CD4-positive, CD25-positive, alpha-beta regulatory T cell (primary cell): ENCODE measurements at regions not wholly inside any gene's neighbourhood (a gene's known extent, or its start where the extent isn't known, plus 50 kb on each side); places are given as distances from the start of the nearest gene placed in this dataset.

Experiments used
- ATAC-seq, 2 donors: fragments of 150-1000 bp; cut with Tn5 transposase; one replicate each; pipeline ENCODE4 v1.10.0; 2021; ENCODE audit warnings: low read depth in 2 of 2, moderate number of reproducible peaks in 2 of 2, moderate library complexity in 1 of 2
- DNase-seq, 3 donors: peaks; one replicate each; pipeline versions ENCODE4 v3.0.0 to v3.0.0-alpha.2; 2012 to 2022; ENCODE audit warnings: mixed read lengths in 1 of 3
- H3K27ac ChIP-seq: one replicate; pipeline ENCODE4 v1.7.0; 2013; ENCODE audit warnings: mild to moderate bottlenecking, low read length; ENCODE audit not compliant: insufficient read depth, poor library complexity, severe bottlenecking
- H3K27me3 ChIP-seq: one replicate; pipeline ENCODE4 v1.7.0; 2013; ENCODE audit warnings: low read length; ENCODE audit not compliant: control insufficient read depth, insufficient read depth
- H3K36me3 ChIP-seq: one replicate; pipeline ENCODE4 v1.7.0; 2013; ENCODE audit warnings: mild to moderate bottlenecking, low read length, moderate library complexity; ENCODE audit not compliant: control insufficient read depth, insufficient read depth
- H3K4me1 ChIP-seq: 2 replicates; pipeline ENCODE4 v1.7.0; 2013; ENCODE audit warnings: mild to moderate bottlenecking, low read length; ENCODE audit not compliant: insufficient read depth, control insufficient read depth, poor library complexity, severe bottlenecking
- H3K4me3 ChIP-seq: one replicate; pipeline ENCODE4 v1.7.0; 2013; ENCODE audit warnings: low read depth, mild to moderate bottlenecking, low read length, moderate library complexity
- H3K9me3 ChIP-seq, 2 experiments: 1 replicate in 1 of 2; 2 replicates in 1 of 2; pipeline ENCODE4 v1.7.0; 2013; ENCODE audit warnings: low read length in 2 of 2, mild to moderate bottlenecking in 1 of 2, moderate library complexity in 1 of 2; ENCODE audit not compliant: control insufficient read depth in 2 of 2
- H3K27ac Mint-ChIP-seq, 3 donors: one replicate each; pipeline ENCODE4 v1.8.0; 2020 to 2022; ENCODE audit warnings: mild to moderate bottlenecking in 3 of 3, mixed read lengths in 3 of 3, moderate library complexity in 2 of 3
- H3K27me3 Mint-ChIP-seq: one replicate; pipeline ENCODE4 v1.8.0; 2022; ENCODE audit warnings: mild to moderate bottlenecking, mixed read lengths
- H3K36me3 Mint-ChIP-seq: one replicate; pipeline ENCODE4 v1.8.0; 2020; ENCODE audit warnings: mixed read lengths
- H3K4me1 Mint-ChIP-seq, 4 donors: one replicate each; pipeline ENCODE4 v1.8.0; 2020 to 2022; ENCODE audit warnings: mixed read lengths in 4 of 4, mild to moderate bottlenecking in 1 of 4
- H3K4me3 Mint-ChIP-seq, 4 donors: one replicate each; pipeline ENCODE4 v1.8.0; 2020 to 2022; ENCODE audit warnings: mild to moderate bottlenecking in 4 of 4, mixed read lengths in 4 of 4, moderate library complexity in 3 of 4
- H3K9me3 Mint-ChIP-seq, 7 donors: one replicate each; pipeline ENCODE4 v1.8.0; 2020 to 2022; ENCODE audit warnings: mixed read lengths in 7 of 7, mild to moderate bottlenecking in 3 of 7, moderate library complexity in 2 of 7

DNA sequence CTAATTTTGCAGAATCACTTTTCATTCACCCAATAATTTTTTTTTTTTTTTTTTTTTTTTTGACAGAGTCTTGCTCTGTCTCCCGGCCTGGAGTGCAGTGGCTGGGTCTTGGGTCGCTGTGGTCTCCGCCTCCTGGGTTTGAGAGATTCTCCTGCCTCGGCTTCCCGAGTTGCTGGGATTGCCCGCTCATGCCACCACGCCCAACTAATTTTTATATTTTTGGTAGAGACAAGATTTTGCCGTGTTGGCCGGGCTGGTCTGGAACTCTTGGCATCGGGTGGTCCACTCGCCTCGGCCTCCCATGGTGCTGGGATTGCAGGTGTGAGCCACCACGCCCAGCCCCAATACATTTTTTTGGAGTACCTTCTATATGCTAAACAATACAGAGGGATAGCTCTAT is 1120.0 kb upstream of the ATXN8OS start:
- Histone ChIP-seq H3K4me1 (no peaks in the 10 kb centered on the region), H3K4me3 (no peak overlapping the region), H3K27me3 (no peaks in the 10 kb centered on the region), H3K36me3 (no peaks in the 10 kb centered on the region), H3K9me3 (peaks cover 3 to 23% of the 10 kb centered on the region in 2 experiments), H3K27ac (no peak overlapping the region)
- Mint-ChIP-seq H3K27me3 (no peaks in the 10 kb centered on the region), H3K27ac (no peak overlapping the region), H3K9me3 (peaks cover 0 to 14% (median 7%) of the 10 kb centered on the region in 7 donors), H3K36me3 (no peaks in the 10 kb centered on the region), H3K4me3 (no peak overlapping the region), H3K4me1 (no peaks in the 10 kb centered on the region)
- ATAC-seq: no peak
- no peak for DNase-seq

DNA sequence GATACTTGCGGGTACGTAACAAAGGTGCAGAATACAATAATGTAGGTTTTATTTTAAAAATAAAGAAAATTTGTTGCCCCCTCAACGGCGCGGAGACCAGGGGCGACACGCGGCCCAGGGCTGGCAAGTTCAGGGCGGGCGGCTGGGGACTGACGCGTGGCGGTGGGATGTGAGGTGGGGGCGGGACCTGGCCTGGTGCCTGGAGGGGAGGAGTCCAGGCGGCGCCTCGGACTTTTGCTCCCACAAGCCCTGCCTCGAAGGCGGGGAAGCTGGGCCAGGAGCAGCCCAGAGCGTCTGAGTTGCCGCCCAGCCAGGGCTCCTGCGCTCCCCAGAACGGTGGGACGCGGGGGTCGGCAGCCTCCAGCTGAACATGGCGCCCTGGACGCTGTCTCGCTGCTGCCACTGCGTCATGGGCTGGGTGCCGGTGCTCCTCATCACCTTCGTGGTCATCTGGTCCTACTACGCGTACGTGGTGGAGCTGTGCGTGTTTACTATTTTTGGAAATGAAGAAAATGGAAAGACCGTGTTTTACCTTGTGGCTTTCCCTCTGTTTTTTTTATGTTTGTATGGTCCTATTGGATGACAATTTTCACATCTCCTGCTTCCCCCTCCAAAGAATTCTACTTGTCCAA is 1122.8 kb upstream of the ATXN8OS start:
- H3K4me3 ChIP-seq: no peak overlapping the region
- no peaks in the 10 kb centered on the region for H3K27me3 ChIP-seq
- no peak overlapping the region for H3K4me3 Mint-ChIP-seq
- H3K27ac Mint-ChIP-seq: no peak overlapping the region
- H3K36me3 ChIP-seq: no peaks in the 10 kb centered on the region
- no peaks in the 10 kb centered on the region for H3K36me3 Mint-ChIP-seq
- ATAC-seq (no peak), DNase-seq (no peak)
- no peak overlapping the region for H3K27ac ChIP-seq
- H3K9me3 ChIP-seq: peaks cover 3 to 23% of the 10 kb centered on the region in 2 experiments
- H3K4me1 ChIP-seq: no peaks in the 10 kb centered on the region
- H3K27me3 Mint-ChIP-seq: no peaks in the 10 kb centered on the region
- peaks cover 0 to 24% (median 5%) of the 10 kb centered on the region in 7 donors for H3K9me3 Mint-ChIP-seq
- no peaks in the 10 kb centered on the region for H3K4me1 Mint-ChIP-seq

DNA sequence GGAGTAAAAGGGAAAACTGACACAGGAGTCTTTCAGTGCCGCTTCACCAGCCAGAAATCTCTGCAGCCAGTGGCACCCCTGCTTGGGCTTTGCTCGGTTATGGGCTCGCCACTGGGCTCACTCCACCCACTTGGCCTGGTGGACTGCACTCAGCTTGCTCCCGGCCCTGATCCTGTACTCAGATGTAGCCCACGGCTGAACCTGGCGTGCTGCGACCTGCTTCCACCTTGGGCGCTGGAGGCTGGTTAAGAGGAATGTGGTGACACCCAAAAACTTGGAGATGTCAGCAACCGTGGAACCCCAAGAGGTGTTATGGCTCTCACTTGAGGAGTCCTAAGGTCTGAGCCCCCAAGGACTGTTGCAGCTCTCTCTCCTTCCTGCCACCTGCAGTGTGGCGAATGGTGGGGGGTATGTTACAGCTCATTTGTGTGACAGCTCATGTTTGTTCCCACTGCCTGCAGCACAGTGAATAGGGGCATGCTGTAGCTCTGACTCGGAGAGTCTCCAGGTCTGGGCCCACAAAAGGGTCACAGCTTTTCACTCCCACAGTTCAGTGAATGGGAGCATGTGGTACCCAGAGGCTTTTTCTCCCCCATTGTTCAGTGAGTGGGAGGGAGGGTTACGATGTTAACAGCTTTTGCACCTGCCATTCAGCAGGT is 1124.5 kb upstream of the ATXN8OS start:
- no peak for ATAC-seq
- DNase-seq: no peak
- H3K36me3 Mint-ChIP-seq: no peaks in the 10 kb centered on the region

DNA sequence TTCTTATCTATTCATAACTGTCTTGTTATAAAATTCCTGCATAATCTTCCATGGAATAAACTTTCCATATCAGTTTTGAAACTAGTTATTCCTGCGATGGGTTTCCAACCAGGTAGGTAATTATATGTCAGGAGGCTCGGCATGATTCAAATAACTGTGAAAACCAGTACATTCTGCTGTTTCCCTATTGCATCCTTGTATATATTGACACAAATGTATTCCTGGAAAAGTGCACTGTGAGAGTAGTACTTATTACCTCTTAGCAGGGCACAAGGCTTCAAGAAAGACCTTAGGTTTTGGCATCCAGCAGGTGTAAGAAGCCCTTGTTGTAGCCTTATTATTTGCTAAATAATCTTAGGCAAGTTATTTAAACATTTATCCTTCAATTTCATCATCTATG is 1131.3 kb upstream of the ATXN8OS start:
- Histone ChIP-seq H3K27ac (no peak overlapping the region), H3K9me3 (peaks cover 0 to 3% of the 10 kb centered on the region in 2 experiments), H3K27me3 (no peaks in the 10 kb centered on the region), H3K36me3 (no peaks in the 10 kb centered on the region), H3K4me3 (no peak overlapping the region), H3K4me1 (no peaks in the 10 kb centered on the region)
- ATAC-seq: no peak
- no peaks in the 10 kb centered on the region for H3K4me1 Mint-ChIP-seq
- no peaks in the 10 kb centered on the region for H3K36me3 Mint-ChIP-seq
- no peak overlapping the region for H3K4me3 Mint-ChIP-seq
- peaks cover 0 to 27% (median 5%) of the 10 kb centered on the region in 7 donors for H3K9me3 Mint-ChIP-seq
- no peak overlapping the region for H3K27ac Mint-ChIP-seq
- no peaks in the 10 kb centered on the region for H3K27me3 Mint-ChIP-seq
- no peak for DNase-seq

More for the DNA sequence above, 1124.5 kb upstream of the ATXN8OS start:
- H3K4me1 ChIP-seq: no peaks in the 10 kb centered on the region
- peaks cover 3 to 22% of the 10 kb centered on the region in 2 experiments for H3K9me3 ChIP-seq
- H3K4me3 ChIP-seq: no peak overlapping the region
- Mint-ChIP-seq H3K9me3 (peaks cover 0 to 36% (median 6%) of the 10 kb centered on the region in 7 donors), H3K4me3 (no peak overlapping the region), H3K27me3 (no peaks in the 10 kb centered on the region), H3K27ac (no peak overlapping the region), H3K4me1 (no peaks in the 10 kb centered on the region)
- no peaks in the 10 kb centered on the region for H3K27me3 ChIP-seq
- H3K36me3 ChIP-seq: no peaks in the 10 kb centered on the region
- no peak overlapping the region for H3K27ac ChIP-seq

DNA sequence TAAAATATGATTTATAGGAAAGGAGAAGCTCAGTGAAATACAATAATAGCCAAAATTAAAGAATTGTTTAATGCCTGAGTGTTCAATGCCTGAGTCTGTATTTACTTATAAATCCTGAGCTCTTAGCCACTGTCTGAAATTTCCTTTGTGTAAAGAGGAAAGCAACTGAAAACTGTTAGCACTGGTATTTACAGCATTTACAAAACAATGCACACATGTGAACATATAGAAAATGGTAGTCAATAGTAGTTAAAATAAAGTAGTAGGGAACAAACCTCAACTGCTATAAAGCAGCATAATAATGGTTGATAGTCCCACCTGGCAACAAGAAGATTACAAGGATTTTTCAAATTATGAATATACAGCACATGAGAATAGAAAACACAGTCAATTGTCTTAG is 1137.1 kb upstream of the ATXN8OS start:
- no peaks in the 10 kb centered on the region for H3K27me3 Mint-ChIP-seq
- no peaks in the 10 kb centered on the region for H3K36me3 Mint-ChIP-seq

DNA sequence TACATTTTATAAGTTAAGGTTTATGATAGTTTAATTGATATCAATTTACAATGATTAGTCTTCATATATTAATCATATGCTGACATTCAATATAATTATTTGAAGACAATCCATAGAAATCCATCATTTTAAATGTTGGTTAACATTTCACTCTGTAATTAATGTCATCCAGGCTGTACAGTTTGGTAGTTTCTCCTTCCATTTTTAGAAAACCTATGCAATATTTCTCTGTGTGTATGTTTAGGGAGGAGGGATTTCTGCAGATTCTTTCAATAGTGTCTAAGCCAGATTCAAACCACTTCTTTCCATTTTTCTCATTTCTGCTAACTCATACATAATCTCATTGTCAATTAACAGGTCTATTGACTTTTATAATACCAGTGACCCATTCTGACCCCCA is 1159.0 kb upstream of the ATXN8OS start:
- DNase-seq: no peak
- H3K9me3 Mint-ChIP-seq: peaks cover 4 to 24% (median 13%) of the 10 kb centered on the region in 7 donors

More for the DNA sequence above, 1137.1 kb upstream of the ATXN8OS start:
- Mint-ChIP-seq H3K4me1 (no peaks in the 10 kb centered on the region), H3K9me3 (peaks cover 1 to 10% (median 7%) of the 10 kb centered on the region in 7 donors), H3K27ac (no peak overlapping the region), H3K4me3 (no peak overlapping the region)
- Histone ChIP-seq H3K27ac (no peak overlapping the region), H3K9me3 (no peaks in the 10 kb centered on the region), H3K4me1 (no peaks in the 10 kb centered on the region), H3K36me3 (no peaks in the 10 kb centered on the region), H3K4me3 (no peak overlapping the region), H3K27me3 (no peaks in the 10 kb centered on the region)
- ATAC-seq (no peak), DNase-seq (no peak)

GRCh38 chr13:68944272-68944671 is 1163.4 kb upstream of the ATXN8OS start:
- Histone ChIP-seq H3K4me1 (no peaks in the 10 kb centered on the region), H3K36me3 (no peaks in the 10 kb centered on the region), H3K4me3 (no peak overlapping the region), H3K27me3 (no peaks in the 10 kb centered on the region), H3K27ac (no peak overlapping the region), H3K9me3 (peaks cover 3% of the 10 kb centered on the region in 2 experiments)
- DNase-seq: no peak
- Mint-ChIP-seq H3K36me3 (no peaks in the 10 kb centered on the region), H3K4me3 (no peak overlapping the region), H3K4me1 (no peaks in the 10 kb centered on the region), H3K27ac (no peak overlapping the region), H3K27me3 (no peaks in the 10 kb centered on the region), H3K9me3 (peaks cover 3 to 20% (median 7%) of the 10 kb centered on the region in 7 donors)
- ATAC-seq: no peak

More for the DNA sequence above, 1159.0 kb upstream of the ATXN8OS start:
- H3K36me3 Mint-ChIP-seq: no peaks in the 10 kb centered on the region
- H3K4me1 ChIP-seq: no peaks in the 10 kb centered on the region
- no peak overlapping the region for H3K4me3 Mint-ChIP-seq
- H3K4me1 Mint-ChIP-seq: no peaks in the 10 kb centered on the region
- no peak overlapping the region for H3K4me3 ChIP-seq
- H3K27me3 Mint-ChIP-seq: no peaks in the 10 kb centered on the region
- no peak overlapping the region for H3K27ac ChIP-seq
- peaks cover 3 to 4% of the 10 kb centered on the region in 2 experiments for H3K9me3 ChIP-seq
- no peaks in the 10 kb centered on the region for H3K36me3 ChIP-seq
- H3K27ac Mint-ChIP-seq: no peak overlapping the region
- H3K27me3 ChIP-seq: no peaks in the 10 kb centered on the region
- ATAC-seq: no peak

GRCh38 chr13:68940049-68940448 is 1167.6 kb upstream of the ATXN8OS start:
- no peaks in the 10 kb centered on the region for H3K36me3 ChIP-seq
- Mint-ChIP-seq H3K4me3 (no peak overlapping the region), H3K27me3 (no peaks in the 10 kb centered on the region), H3K4me1 (no peaks in the 10 kb centered on the region), H3K9me3 (peaks cover 0 to 28% (median 4%) of the 10 kb centered on the region in 7 donors), H3K36me3 (no peaks in the 10 kb centered on the region), H3K27ac (no peak overlapping the region)
- H3K27ac ChIP-seq: no peak overlapping the region
- no peaks in the 10 kb centered on the region for H3K4me1 ChIP-seq
- peaks cover 3 to 4% of the 10 kb centered on the region in 2 experiments for H3K9me3 ChIP-seq
- ATAC-seq (no peak), DNase-seq (no peak)
- no peaks in the 10 kb centered on the region for H3K27me3 ChIP-seq
- no peak overlapping the region for H3K4me3 ChIP-seq
